ENCODE measurements at regions not wholly inside any gene's neighbourhood (a gene's known extent, or its start where the extent isn't known, plus 50 kb on each side); places are given as distances from the start of the nearest gene placed in this dataset.

- TF ChIP-seq ARNT (IDR thresholded peaks at IDR 0.05) (no peak), FOXM1 (IDR thresholded peaks at IDR 0.05; ENCODE audit: borderline replicate concordance) (no peak)
Measured at GRCh38 chr4:123168812-123169211, 227.8 kb upstream of the SPRY1 start.

Data from HEK293T (cell line).